ENCODE measurements at regions not wholly inside any gene's neighbourhood (a gene's known extent, or its start where the extent isn't known, plus 50 kb on each side); places are given as distances from the start of the nearest gene placed in this dataset.
"Not testable (repeated sequence)": the region's sequence is repeated elsewhere in the genome, so short reads cannot be mapped to it uniquely, and the experiment has no call there.

DNA sequence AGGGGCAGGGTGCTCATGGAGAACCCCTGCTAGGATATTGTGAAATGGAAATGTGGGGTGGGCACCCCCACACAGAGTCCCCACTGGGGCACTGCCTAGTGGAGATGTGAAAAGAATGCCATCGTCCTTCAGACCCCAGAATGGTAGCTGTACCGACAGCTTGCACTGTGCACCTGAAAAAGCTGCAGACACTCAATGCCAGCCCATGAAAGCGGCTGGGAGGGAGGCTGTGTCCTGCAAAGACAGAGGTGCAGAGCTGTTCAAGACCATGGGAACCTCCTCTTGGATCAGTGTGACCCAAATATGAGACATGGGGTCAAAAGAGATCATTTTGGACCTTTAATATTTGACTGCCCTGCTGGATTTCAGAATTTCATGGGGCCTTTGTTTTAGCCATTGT is 724.2 kb downstream of the FOXD4L5 start:
- H3K4me3 ChIP-seq (ENCODE audit: low read length); POLR2A ChIA-PET; H3K36me3 Mint-ChIP-seq; H3K36me3 ChIP-seq (ENCODE audit: insufficient read depth, low read length); H3K27ac ChIP-seq (ENCODE audit: low read depth, low read length); H3K4me3 Mint-ChIP-seq; H3K27me3 Mint-ChIP-seq; H3K4me1 ChIP-seq (ENCODE audit: insufficient read depth, low read length); H3K27ac Mint-ChIP-seq; H3K4me1 Mint-ChIP-seq; H3K27me3 ChIP-seq (ENCODE audit: insufficient read depth, low read length, poor library complexity, severe bottlenecking); CTCF ChIA-PET; H3K9me3 ChIP-seq (ENCODE audit: low read length); H3K9me3 Mint-ChIP-seq: not testable (repeated sequence)
- DNase-seq, result peak in 1 of 5 donors; percentile 31
